GM23338 (cell line): ENCODE measurements at regions not wholly inside any gene's neighbourhood (a gene's known extent, or its start where the extent isn't known, plus 50 kb on each side); places are given as distances from the start of the nearest gene placed in this dataset.

Source experiments
- ATAC-seq: fragments of 200-7000 bp; cut with Tn5 transposase; 3 replicates; pipeline ENCODE4 v1.9.1; 2020
- DNase-seq: peaks from one replicate; pipeline ENCODE4 v3.0.0-alpha.2; 2015; ENCODE audit warnings: low spot score
- H2AFZ ChIP-seq: fragments of 200-600 bp; sonication (generic); 2 replicates; pipeline ENCODE4 v1.8.0; 2016; ENCODE audit warnings: antibody characterized with exemption, mild to moderate bottlenecking, moderate library complexity
- H3F3A ChIP-seq: fragments of 200-600 bp; sonication (generic); replicated peaks from 2 replicates; pipeline ENCODE4 v1.8.0; 2017; ENCODE audit warnings: antibody characterized with exemption, mixed run types, low read depth
- H3K27ac ChIP-seq: fragments of 200-600 bp; sonication (generic); 2 replicates; pipeline ENCODE4 v1.6.1; 2016; ENCODE audit warnings: low read depth
- H3K27me3 ChIP-seq: fragments of 200-600 bp; sonication (generic); 2 replicates; pipeline ENCODE4 v1.8.0; 2016; ENCODE audit warnings: mild to moderate bottlenecking, mixed run types, moderate library complexity; ENCODE audit not compliant: insufficient read depth
- H3K36me3 ChIP-seq: fragments of 200-600 bp; sonication (generic); 2 replicates; pipeline ENCODE4 v1.8.0; 2016; ENCODE audit warnings: mild to moderate bottlenecking; ENCODE audit not compliant: insufficient read depth
- H3K4me1 ChIP-seq: fragments of 200-600 bp; sonication (generic); 2 replicates; pipeline ENCODE4 v1.8.0; 2016; ENCODE audit warnings: mild to moderate bottlenecking, moderate library complexity; ENCODE audit not compliant: insufficient read depth
- H3K4me2 ChIP-seq: fragments of 200-600 bp; sonication (generic); 2 replicates; pipeline ENCODE4 v1.7.1; 2017; ENCODE audit warnings: mixed run types
- H3K4me3 ChIP-seq: fragments of 200-600 bp; sonication (generic); 2 replicates; pipeline ENCODE4 v1.6.1; 2016; ENCODE audit warnings: mixed run types
- H3K79me2 ChIP-seq: fragments of 200-600 bp; sonication (generic); replicated peaks from 2 replicates; pipeline ENCODE4 v1.8.0; 2017; ENCODE audit warnings: mild to moderate bottlenecking; ENCODE audit not compliant: insufficient read depth
- H3K9me2 ChIP-seq: fragments of 200-600 bp; sonication (generic); 2 replicates; pipeline ENCODE4 v1.8.0; 2017; ENCODE audit not compliant: insufficient read depth
- H4K20me1 ChIP-seq: fragments of 200-600 bp; sonication (generic); replicated peaks from 2 replicates; pipeline ENCODE4 v1.8.0; 2017; ENCODE audit warnings: mild to moderate bottlenecking; ENCODE audit not compliant: insufficient read depth
- H3K27ac Mint-ChIP-seq: 2 replicates; pipeline ENCODE4 v1.8.0; 2020; ENCODE audit warnings: inconsistent platforms, mild to moderate bottlenecking, moderate library complexity, mixed read lengths
- H3K27me3 Mint-ChIP-seq: 3 replicates; pipeline ENCODE4 v1.8.0; 2022; ENCODE audit warnings: low read depth, mild to moderate bottlenecking, moderate library complexity, mixed read lengths, inconsistent platforms; ENCODE audit not compliant: insufficient read depth, poor library complexity
- H3K36me3 Mint-ChIP-seq: 3 replicates; pipeline ENCODE4 v1.8.0; 2021; ENCODE audit warnings: low read depth, mild to moderate bottlenecking, inconsistent platforms, moderate library complexity, mixed read lengths
- H3K4me1 Mint-ChIP-seq: 3 replicates; pipeline ENCODE4 v1.8.0; 2020; ENCODE audit warnings: mild to moderate bottlenecking, inconsistent platforms, mixed read lengths
- H3K4me3 Mint-ChIP-seq: 3 replicates; pipeline ENCODE4 v1.8.0; 2021; ENCODE audit warnings: moderate library complexity, mild to moderate bottlenecking, inconsistent platforms, mixed read lengths
- H3K9me3 Mint-ChIP-seq: 3 replicates; pipeline ENCODE4 v1.8.0; 2020; ENCODE audit warnings: moderate library complexity, mild to moderate bottlenecking, inconsistent platforms, mixed read lengths
- CREB1 ChIP-seq: fragments of 250-450 bp; sonication (Bioruptor Pico); IDR thresholded peaks from 2 replicates; pipeline ENCODE4 v1.5.0; 2020; ENCODE audit warnings: low read depth, mild to moderate bottlenecking, moderate library complexity
- EZH2 ChIP-seq: fragments of 200-600 bp; sonication (generic); IDR thresholded peaks from one replicate; pipeline ENCODE4 v1.8.0; 2017; ENCODE audit warnings: antibody characterized with exemption, mild to moderate bottlenecking, low read depth; ENCODE audit not compliant: unreplicated experiment
- EZH2phosphoT487 ChIP-seq: fragments of 200-600 bp; sonication (generic); IDR thresholded peaks from one replicate; pipeline ENCODE4 v1.8.1; 2018; ENCODE audit warnings: antibody characterized with exemption; ENCODE audit not compliant: unreplicated experiment
- JUNB ChIP-seq: IDR thresholded peaks from one replicate; pipeline ENCODE4 v1.6.1; 2016; ENCODE audit warnings: antibody characterized with exemption; ENCODE audit not compliant: unreplicated experiment
- NANOG ChIP-seq: IDR thresholded peaks from 2 replicates; pipeline ENCODE4 v1.6.1; 2016; ENCODE audit warnings: antibody characterized with exemption, borderline replicate concordance
- POLR2AphosphoS5 ChIP-seq: IDR thresholded peaks from 2 replicates; pipeline ENCODE4 v1.6.1; 2016; ENCODE audit warnings: antibody characterized with exemption, low read depth
- REST ChIP-seq: IDR thresholded peaks from one replicate; pipeline ENCODE4 v1.6.1; 2018; ENCODE audit warnings: antibody characterized with exemption; ENCODE audit not compliant: unreplicated experiment
- STAT1 ChIP-seq: IDR thresholded peaks from one replicate; pipeline ENCODE4 v1.6.1; 2016; ENCODE audit warnings: antibody characterized with exemption; ENCODE audit not compliant: unreplicated experiment
- ZNF114 ChIP-seq: fragments of 250-450 bp; sonication (Bioruptor Pico); IDR thresholded peaks from 2 replicates; pipeline ENCODE4 v1.5.0; 2020; ENCODE audit warnings: mild to moderate bottlenecking, moderate library complexity
- ZNF331 ChIP-seq: fragments of 250-450 bp; sonication (Bioruptor Pico); IDR thresholded peaks from 2 replicates; pipeline ENCODE4 v1.5.0; 2020; ENCODE audit warnings: low read depth, mild to moderate bottlenecking, moderate library complexity
- TF ChIP-seq, protein P1 (sequence below): IDR thresholded peaks from 2 replicates; pipeline ENCODE4 v1.6.1; 2016; ENCODE audit warnings: antibody characterized with exemption
- TF ChIP-seq, protein P2 (sequence below): fragments of 250-450 bp; sonication (Bioruptor Pico); IDR thresholded peaks from 2 replicates; pipeline ENCODE4 v1.5.0; 2020; ENCODE audit warnings: mild to moderate bottlenecking, moderate library complexity

DNA sequence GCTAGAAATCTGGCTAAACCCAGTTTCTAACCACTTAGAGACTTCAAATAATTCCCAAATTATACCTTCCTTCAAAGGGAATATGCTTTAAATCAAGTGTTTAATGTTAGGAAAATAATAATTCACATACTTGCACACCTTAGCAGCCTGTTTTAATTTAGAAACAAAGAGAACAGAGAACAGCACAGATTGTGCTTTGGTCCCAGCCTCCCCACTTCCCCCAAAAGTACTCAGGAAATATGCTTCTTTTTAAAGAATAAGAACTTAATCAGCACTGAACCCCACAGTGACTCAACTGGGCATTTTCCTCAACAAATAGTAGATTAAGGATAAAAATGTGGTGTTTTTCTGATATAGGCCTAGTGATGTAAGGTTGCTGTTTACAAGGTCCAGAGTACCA, 295.8 kb downstream of the GBA3 start:
- no peak overlapping the region for H2AFZ ChIP-seq
- Mint-ChIP-seq H3K27me3 (no peaks in the 10 kb centered on the region), H3K36me3 (no peaks in the 10 kb centered on the region), H3K9me3 (peaks cover 7% of the 10 kb centered on the region; the same call in 2 of the 3 replicates), H3K4me1 (no peaks in the 10 kb centered on the region), H3K27ac (no peak overlapping the region), H3K4me3 (no peak overlapping the region)
- no peaks in the 10 kb centered on the region for H3K4me1 ChIP-seq
- no peaks in the 10 kb centered on the region for H3K36me3 ChIP-seq
- H4K20me1 ChIP-seq: no peaks in the 10 kb centered on the region
- H3K27me3 ChIP-seq: no peaks in the 10 kb centered on the region
- H3K79me2 ChIP-seq: no peaks in the 10 kb centered on the region
- DNase-seq: no peak
- no peak overlapping the region for H3K27ac ChIP-seq
- H3K4me3 ChIP-seq: no peak overlapping the region
- H3F3A ChIP-seq: no peaks in the 10 kb centered on the region
- TF ChIP-seq REST (no peak), EZH2phosphoT487 (no peak), ZNF331 (CRISPR knock-in tag) (no peak), STAT1 (no peak), POLR2AphosphoS5 (no peak), JUNB (no peak), CREB1 (no peak), EZH2 (no peak), NANOG (no peak), ZNF114 (no peak)
- TF ChIP-seq, protein P1, sequence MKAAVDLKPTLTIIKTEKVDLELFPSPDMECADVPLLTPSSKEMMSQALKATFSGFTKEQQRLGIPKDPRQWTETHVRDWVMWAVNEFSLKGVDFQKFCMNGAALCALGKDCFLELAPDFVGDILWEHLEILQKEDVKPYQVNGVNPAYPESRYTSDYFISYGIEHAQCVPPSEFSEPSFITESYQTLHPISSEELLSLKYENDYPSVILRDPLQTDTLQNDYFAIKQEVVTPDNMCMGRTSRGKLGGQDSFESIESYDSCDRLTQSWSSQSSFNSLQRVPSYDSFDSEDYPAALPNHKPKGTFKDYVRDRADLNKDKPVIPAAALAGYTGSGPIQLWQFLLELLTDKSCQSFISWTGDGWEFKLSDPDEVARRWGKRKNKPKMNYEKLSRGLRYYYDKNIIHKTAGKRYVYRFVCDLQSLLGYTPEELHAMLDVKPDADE: no peak
- TF ChIP-seq, protein P2, sequence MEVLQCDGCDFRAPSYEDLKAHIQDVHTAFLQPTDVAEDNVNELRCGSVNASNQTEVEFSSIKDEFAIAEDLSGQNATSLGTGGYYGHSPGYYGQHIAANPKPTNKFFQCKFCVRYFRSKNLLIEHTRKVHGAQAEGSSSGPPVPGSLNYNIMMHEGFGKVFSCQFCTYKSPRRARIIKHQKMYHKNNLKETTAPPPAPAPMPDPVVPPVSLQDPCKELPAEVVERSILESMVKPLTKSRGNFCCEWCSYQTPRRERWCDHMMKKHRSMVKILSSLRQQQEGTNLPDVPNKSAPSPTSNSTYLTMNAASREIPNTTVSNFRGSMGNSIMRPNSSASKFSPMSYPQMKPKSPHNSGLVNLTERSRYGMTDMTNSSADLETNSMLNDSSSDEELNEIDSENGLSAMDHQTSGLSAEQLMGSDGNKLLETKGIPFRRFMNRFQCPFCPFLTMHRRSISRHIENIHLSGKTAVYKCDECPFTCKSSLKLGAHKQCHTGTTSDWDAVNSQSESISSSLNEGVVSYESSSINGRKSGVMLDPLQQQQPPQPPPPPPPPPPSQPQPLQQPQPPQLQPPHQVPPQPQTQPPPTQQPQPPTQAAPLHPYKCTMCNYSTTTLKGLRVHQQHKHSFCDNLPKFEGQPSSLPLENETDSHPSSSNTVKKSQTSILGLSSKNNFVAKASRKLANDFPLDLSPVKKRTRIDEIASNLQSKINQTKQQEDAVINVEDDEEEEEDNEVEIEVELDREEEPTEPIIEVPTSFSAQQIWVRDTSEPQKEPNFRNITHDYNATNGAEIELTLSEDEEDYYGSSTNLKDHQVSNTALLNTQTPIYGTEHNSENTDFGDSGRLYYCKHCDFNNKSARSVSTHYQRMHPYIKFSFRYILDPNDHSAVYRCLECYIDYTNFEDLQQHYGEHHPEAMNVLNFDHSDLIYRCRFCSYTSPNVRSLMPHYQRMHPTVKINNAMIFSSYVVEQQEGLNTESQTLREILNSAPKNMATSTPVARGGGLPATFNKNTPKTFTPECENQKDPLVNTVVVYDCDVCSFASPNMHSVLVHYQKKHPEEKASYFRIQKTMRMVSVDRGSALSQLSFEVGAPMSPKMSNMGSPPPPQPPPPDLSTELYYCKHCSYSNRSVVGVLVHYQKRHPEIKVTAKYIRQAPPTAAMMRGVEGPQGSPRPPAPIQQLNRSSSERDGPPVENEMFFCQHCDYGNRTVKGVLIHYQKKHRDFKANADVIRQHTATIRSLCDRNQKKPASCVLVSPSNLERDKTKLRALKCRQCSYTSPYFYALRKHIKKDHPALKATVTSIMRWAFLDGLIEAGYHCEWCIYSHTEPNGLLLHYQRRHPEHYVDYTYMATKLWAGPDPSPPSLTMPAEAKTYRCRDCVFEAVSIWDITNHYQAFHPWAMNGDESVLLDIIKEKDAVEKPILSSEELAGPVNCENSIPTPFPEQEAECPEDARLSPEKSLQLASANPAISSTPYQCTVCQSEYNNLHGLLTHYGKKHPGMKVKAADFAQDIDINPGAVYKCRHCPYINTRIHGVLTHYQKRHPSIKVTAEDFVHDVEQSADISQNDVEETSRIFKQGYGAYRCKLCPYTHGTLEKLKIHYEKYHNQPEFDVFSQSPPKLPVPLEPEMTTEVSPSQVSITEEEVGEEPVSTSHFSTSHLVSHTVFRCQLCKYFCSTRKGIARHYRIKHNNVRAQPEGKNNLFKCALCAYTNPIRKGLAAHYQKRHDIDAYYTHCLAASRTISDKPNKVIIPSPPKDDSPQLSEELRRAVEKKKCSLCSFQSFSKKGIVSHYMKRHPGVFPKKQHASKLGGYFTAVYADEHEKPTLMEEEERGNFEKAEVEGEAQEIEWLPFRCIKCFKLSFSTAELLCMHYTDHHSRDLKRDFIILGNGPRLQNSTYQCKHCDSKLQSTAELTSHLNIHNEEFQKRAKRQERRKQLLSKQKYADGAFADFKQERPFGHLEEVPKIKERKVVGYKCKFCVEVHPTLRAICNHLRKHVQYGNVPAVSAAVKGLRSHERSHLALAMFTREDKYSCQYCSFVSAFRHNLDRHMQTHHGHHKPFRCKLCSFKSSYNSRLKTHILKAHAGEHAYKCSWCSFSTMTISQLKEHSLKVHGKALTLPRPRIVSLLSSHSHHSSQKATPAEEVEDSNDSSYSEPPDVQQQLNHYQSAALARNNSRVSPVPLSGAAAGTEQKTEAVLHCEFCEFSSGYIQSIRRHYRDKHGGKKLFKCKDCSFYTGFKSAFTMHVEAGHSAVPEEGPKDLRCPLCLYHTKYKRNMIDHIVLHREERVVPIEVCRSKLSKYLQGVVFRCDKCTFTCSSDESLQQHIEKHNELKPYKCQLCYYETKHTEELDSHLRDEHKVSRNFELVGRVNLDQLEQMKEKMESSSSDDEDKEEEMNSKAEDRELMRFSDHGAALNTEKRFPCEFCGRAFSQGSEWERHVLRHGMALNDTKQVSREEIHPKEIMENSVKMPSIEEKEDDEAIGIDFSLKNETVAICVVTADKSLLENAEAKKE (CRISPR knock-in tag): no peak
- ATAC-seq: no peak
- no peak overlapping the region for H3K4me2 ChIP-seq
- peaks cover 6% of the 10 kb centered on the region for H3K9me2 ChIP-seq
